GM19468 (cell line): ENCODE measurements at regions not wholly inside any gene's neighbourhood (a gene's known extent, or its start where the extent isn't known, plus 50 kb on each side); places are given as distances from the start of the nearest gene placed in this dataset.

Experiments
- ATAC-seq: cut with Tn5 transposase; IDR thresholded peaks from one replicate; pipeline ENCODE4 v1.9.1; 2021; ENCODE audit warnings: mild to moderate bottlenecking, moderate library complexity, moderate number of reproducible peaks; ENCODE audit not compliant: unreplicated experiment; ENCODE audit errors: extremely low read depth

DNA sequence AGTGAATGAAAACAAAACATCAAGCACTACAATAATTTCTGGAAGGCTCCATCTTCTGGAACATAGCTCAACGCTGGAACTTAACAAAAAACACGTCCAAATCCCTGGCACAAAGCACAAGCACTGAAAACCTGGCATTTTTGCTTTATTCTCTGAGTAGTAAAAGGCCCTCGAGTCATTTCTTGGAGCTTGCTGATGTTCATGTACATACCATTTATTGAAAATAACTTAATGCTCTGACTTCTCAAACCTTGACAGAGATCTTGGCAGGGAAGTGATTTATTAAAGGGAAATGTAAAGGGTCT, 76.5 kb upstream of the STK17B start:
- ATAC-seq, result no peak

GRCh38 chr2:196248467-196249094, 77.2 kb upstream of the STK17B start:
- no peak for ATAC-seq

GRCh38 chr2:196249171-196249570, 77.8 kb upstream of the STK17B start:
- no peak for ATAC-seq

DNA sequence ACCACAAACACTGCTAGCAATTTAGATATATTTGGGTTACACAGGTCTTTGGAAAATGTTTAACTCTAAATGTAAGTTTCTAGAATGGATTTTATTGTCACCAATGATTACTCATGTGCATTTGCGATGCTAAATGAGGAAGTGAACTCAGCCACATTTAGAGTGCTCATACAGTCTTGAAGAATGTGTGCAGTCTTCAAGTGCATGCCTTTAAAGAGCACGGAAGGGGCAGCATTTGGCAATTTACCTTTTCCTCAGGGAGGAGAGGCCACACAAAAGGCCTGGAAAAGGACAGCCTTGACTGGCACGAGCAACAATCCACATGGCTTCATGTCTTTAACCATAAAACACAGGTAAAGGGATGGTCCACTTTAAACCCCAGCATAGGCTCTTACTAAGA, 78.5 kb upstream of the STK17B start:
- peak; percentile 83 for ATAC-seq

GRCh38 chr2:196251132-196251531, 79.8 kb upstream of the STK17B start:
- ATAC-seq, result no peak

DNA sequence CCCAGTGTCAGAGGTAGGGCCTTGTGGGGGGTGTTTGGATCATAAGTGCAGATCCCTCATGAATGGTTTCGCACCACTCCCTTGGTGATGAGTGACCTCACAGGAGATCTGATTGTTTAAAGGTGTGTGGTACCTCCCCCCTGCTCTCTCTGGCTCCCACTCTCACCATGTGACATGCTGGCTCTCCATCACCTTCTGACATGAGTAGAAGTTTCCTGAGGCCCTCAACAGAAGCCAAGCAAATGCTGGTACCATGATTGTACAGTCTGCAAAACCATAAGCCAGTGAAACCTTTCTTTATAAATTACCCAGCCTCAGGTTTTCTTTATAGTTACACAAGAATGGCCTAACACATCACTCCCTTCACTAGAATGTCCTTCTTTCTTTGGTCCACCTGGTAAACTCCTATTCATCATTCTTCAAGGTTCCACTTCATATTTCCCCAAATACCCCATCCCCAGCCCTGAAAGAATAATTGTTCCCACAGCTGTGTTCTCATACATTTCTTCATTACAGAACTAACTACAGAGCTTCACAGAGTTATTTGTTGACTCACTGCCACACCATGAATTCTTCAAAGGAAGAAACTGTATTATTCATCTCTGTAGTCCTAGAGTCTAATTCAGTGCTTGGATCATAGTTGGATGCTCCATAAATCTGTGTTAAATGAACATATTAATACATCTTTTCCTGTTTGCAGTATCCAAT, 81.2 kb upstream of the STK17B start:
- ATAC-seq, result no peak

- no peak for ATAC-seq
These were observed 81.7 kb upstream of the STK17B start for GRCh38 chr2:196253116-196253480.

GRCh38 chr2:196256585-196256984, 85.2 kb upstream of the STK17B start:
- no peak for ATAC-seq

- ATAC-seq, result no peak
These were observed 85.7 kb upstream of the STK17B start for GRCh38 chr2:196257086-196257485.

GRCh38 chr2:196258407-196258806, 87.0 kb upstream of the STK17B start:
- no peak for ATAC-seq

GRCh38 chr2:196259507-196260481, 88.4 kb upstream of the STK17B start:
- no peak for ATAC-seq

DNA sequence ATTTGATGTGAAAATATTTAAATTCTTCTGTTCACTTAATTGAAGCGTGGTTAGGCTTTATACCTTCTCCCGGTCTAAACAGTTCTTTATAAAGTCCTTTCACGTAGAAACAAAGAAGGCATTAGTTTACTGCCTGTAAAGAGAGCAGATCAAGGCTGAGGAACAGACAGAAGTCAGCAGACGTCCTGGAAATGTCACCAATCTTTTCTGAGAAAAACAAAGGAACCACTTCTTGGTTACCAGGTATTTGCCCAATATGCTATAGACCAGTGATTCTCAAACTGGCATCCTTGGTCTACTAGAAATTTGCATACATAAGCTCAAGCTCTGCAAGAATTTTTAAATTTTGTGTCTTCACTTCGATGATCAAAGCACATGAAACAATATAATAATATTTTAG, 89.2 kb upstream of the STK17B start:
- ATAC-seq, result no peak

DNA sequence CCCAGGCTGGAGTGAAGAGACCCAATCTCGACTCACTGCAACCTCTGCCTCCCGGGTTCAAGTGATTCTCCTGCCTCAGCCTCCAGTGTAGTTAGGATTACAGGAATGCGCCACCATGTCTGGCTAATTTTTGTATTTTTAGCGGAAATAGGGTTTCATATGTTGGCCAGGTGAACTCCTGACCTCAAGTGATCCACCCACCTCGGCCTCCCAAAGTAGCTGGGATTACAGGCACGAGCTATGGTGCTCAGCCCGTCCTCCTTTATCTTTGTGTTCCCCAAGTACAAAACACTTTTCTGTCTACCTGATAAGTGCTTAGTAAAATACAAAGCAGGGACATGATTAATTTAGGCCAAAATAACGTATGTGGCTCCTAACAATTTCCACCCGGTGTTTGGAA, 91.2 kb upstream of the STK17B start:
- no peak for ATAC-seq

GRCh38 chr2:196263181-196263747, 91.9 kb upstream of the STK17B start:
- peak; percentile 79 for ATAC-seq

- ATAC-seq, result no peak
These were observed 95.0 kb upstream of the STK17B start for GRCh38 chr2:196266351-196266750.

DNA sequence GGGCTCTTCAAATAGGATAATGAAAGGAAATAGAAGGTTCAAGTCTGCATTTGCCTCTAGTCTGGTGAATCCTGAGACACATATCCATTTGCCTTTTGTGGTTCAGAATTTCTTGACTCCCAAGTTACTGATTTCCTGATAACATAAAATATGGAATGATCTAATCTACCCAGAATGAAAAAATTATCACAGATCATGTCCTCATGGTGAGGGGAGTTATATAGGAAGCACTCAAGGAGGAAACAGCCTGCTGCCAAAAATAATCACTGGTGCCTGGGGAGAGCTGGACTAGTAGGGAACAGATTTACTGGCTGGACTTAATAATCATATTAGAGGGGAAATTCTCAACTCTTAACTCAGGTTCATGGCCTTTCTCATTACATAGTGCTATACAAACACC, 95.5 kb upstream of the STK17B start:
- ATAC-seq, result no peak

DNA sequence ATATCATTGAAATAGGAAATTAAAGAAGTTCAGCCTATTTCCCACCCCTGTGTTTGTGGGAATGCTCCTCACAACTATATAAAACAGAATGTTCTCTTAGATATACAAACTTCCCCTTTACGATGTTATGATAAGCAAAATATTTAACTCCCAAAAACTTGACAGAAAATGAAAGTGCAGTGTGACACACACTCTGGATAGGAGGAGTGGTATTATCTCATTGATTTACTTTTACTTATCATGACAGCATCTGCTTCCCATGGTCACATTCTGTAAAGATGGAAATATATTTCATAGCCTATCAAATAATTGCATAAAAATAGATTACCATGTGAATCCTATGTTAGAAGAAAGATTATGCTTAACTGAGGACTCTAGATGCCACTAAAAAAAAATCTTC, 96.6 kb upstream of the STK17B start:
- ATAC-seq, result no peak

DNA sequence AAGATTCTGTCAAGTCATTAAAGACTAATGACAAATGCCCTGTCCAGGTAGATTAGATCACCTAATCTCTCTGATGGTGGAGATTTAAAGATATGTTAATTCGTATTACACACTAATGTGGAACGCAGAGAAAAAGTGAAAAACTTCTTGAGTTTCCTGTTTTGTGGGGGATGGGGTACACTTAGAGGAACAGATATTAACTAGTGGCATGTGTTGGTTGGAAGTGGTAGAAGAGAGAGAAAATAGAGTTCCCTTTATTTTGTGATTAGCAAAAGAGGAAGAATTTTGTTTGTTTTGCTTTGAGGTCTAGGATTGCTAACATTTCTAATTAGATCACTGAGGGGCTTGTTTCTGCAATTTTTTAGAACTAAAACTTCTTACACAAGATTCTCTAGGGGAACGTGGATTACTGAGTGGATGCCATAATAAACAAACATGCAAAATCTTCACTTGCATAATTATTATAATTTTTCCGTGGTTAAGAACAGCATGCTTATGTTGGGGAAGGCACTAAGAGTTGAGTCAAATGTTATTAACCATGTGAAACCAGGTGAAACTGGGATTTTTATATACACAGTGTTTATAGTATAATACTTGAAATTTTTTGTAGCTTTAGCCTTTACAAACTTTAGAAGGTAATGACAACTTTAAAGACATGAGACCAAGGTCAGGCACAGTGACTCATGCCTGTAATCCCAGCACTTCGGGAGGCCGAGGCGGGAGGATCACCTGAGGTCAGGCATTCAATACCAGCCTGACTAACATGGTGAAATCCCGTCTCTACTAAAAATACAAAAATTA, 97.4 kb upstream of the STK17B start:
- ATAC-seq, result no peak

GRCh38 chr2:196271795-196272194, 100.4 kb upstream of the STK17B start:
- ATAC-seq, result no peak

DNA sequence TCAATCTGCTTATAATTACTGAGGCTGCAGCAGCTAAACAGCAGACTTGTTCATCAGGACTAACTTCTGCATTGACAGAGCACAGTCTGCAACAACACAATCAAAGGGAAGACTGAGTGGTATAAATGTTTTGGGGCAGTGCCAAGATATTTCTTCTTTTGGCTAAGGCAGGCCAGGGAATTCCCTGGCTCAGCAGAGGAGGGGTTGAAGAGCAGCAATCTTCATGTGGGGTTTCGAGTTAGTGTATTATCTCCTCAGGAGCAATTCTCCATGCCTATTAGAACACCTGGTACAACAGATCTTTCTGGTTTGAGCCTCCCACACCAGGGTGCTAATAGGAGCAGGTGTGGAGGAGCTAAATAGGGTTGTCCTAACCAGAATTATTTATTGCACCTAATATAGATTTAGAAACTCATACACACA, 103.0 kb upstream of the STK17B start:
- ATAC-seq, result no peak
